MM.1S (cell line): ENCODE measurements at regions not wholly inside any gene's neighbourhood (a gene's known extent, or its start where the extent isn't known, plus 50 kb on each side); places are given as distances from the start of the nearest gene placed in this dataset.

Source experiments
- EZH2 ChIP-seq: fragments of 300-600 bp; sonication (generic); optimal IDR thresholded peaks from 2 replicates; pipeline ENCODE3; 2017; ENCODE audit warnings: low read depth, mild to moderate bottlenecking, antibody characterized with exemption, low read length, mixed read lengths
- TF ChIP-seq, protein P1 (sequence below): fragments of 300-600 bp; sonication (generic); IDR thresholded peaks from 2 replicates; pipeline ENCODE4 v1.5.1; 2016; ENCODE audit warnings: antibody characterized with exemption, low read length, mixed read lengths

DNA sequence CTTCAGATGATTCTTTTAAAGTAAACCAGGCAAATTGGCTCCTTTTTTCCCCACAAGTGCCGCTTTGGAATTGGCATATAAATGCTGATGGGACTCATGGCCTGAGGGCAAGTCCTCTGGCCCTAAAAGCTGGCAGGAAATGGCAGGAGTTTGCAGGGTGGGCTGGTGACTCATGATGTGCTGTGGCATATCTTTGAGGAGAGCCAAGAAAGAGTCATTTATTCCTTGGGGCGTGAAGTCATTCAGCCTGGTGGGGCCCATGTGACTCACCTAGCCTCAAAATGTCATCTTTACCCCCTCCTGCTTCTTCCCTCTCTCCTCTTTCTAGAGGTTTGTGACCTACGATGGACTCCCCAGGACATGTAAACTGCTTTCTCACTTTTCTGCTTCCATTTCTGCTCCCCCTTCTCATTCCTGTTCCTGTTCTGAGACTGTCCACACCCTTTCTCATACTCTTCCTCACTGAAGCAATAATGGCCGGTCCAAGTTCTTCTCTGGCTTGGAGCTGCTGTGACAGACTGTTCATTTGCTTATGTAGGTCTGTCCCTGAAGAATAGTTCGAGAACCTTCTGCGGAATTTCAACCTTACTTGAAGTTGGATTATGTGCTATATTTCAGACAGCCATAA lies 326.1 kb downstream of the SATB1 start:
- TF ChIP-seq, protein P1, sequence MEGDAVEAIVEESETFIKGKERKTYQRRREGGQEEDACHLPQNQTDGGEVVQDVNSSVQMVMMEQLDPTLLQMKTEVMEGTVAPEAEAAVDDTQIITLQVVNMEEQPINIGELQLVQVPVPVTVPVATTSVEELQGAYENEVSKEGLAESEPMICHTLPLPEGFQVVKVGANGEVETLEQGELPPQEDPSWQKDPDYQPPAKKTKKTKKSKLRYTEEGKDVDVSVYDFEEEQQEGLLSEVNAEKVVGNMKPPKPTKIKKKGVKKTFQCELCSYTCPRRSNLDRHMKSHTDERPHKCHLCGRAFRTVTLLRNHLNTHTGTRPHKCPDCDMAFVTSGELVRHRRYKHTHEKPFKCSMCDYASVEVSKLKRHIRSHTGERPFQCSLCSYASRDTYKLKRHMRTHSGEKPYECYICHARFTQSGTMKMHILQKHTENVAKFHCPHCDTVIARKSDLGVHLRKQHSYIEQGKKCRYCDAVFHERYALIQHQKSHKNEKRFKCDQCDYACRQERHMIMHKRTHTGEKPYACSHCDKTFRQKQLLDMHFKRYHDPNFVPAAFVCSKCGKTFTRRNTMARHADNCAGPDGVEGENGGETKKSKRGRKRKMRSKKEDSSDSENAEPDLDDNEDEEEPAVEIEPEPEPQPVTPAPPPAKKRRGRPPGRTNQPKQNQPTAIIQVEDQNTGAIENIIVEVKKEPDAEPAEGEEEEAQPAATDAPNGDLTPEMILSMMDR: no peak
- TF ChIP-seq EZH2: no peak
